K562 (cell line): ENCODE measurements at regions not wholly inside any gene's neighbourhood (a gene's known extent, or its start where the extent isn't known, plus 50 kb on each side); places are given as distances from the start of the nearest gene placed in this dataset.

Source experiments
- ELF1 ChIP-seq: fragments of 200-800 bp; sonication (Bioruptor generic); IDR thresholded peaks from 2 replicates; pipeline ENCODE4 v1.6.1; 2016; ENCODE audit warnings: missing genetic modification characterization, missing compliant biosample characterization
- ELK1 ChIP-seq: sonication (generic); formaldehyde crosslinking; IDR thresholded peaks from 2 replicates; pipeline ENCODE4 v1.8.1; 2022; ENCODE audit warnings: missing genetic modification reagents
- EP300 ChIP-seq: IDR thresholded peaks from 2 replicates; pipeline ENCODE4 v1.6.1; 2012; ENCODE audit warnings: low read length, improper control_type of control experiment
- MYC ChIP-seq, 2 experiments: fragments of 250-450 bp in 1 of 2; sonication (Bioruptor Pico) in 1 of 2; IDR thresholded peaks; 2 replicates each; pipeline versions ENCODE4 v1.5.1 to v1.6.1; 2012 to 2021; ENCODE audit warnings: low read depth in 2 of 2, borderline replicate concordance in 1 of 2, improper control_type of control experiment in 1 of 2, low read length in 1 of 2, mild to moderate bottlenecking in 1 of 2, moderate library complexity in 1 of 2
- PHB ChIP-seq: fragments of 250-450 bp; sonication (Bioruptor Pico); IDR thresholded peaks from 2 replicates; pipeline ENCODE4 v1.5.0; 2021
- XRCC3 ChIP-seq: fragments of 450-650 bp; IDR thresholded peaks from 2 replicates; pipeline ENCODE4 v1.6.1; 2017; ENCODE audit warnings: mild to moderate bottlenecking, moderate library complexity
- TF ChIP-seq, protein P1 (sequence below), 2 experiments: fragments of 450-650 bp in 1 of 2; sonication (generic) in 1 of 2; formaldehyde crosslinking in 1 of 2; IDR thresholded peaks; 2 replicates each; pipeline versions ENCODE4 v1.7.1 to v1.9.0; 2016 to 2022; ENCODE audit warnings: inconsistent platforms in 1 of 2, mild to moderate bottlenecking in 1 of 2, missing genetic modification reagents in 1 of 2
- TF ChIP-seq, protein P2 (sequence below): sonication (generic); formaldehyde crosslinking; IDR thresholded peaks from 2 replicates; pipeline ENCODE4 v1.9.0; 2022; ENCODE audit warnings: mild to moderate bottlenecking, missing genetic modification reagents

DNA sequence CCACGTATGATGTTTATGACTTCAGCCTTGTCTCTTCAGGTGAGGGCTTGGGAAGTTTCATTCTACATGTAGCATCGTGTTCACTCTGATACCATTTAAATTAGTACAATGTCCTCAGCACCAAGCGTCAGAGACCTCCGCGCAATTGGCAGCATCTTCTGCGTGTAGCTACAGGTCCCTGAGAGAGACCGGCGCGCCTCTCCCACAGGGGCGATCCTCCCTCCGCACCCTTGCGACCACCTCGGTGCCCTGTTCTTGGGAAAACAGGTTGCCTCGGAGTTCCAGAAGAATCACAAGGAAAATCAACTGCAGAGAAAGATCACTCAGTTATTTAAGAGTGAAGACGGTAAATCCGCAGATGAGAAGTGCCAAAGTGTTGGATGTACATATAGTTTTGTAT, 206.2 kb downstream of the GATA3 start (continued):
- TF ChIP-seq, protein P1, sequence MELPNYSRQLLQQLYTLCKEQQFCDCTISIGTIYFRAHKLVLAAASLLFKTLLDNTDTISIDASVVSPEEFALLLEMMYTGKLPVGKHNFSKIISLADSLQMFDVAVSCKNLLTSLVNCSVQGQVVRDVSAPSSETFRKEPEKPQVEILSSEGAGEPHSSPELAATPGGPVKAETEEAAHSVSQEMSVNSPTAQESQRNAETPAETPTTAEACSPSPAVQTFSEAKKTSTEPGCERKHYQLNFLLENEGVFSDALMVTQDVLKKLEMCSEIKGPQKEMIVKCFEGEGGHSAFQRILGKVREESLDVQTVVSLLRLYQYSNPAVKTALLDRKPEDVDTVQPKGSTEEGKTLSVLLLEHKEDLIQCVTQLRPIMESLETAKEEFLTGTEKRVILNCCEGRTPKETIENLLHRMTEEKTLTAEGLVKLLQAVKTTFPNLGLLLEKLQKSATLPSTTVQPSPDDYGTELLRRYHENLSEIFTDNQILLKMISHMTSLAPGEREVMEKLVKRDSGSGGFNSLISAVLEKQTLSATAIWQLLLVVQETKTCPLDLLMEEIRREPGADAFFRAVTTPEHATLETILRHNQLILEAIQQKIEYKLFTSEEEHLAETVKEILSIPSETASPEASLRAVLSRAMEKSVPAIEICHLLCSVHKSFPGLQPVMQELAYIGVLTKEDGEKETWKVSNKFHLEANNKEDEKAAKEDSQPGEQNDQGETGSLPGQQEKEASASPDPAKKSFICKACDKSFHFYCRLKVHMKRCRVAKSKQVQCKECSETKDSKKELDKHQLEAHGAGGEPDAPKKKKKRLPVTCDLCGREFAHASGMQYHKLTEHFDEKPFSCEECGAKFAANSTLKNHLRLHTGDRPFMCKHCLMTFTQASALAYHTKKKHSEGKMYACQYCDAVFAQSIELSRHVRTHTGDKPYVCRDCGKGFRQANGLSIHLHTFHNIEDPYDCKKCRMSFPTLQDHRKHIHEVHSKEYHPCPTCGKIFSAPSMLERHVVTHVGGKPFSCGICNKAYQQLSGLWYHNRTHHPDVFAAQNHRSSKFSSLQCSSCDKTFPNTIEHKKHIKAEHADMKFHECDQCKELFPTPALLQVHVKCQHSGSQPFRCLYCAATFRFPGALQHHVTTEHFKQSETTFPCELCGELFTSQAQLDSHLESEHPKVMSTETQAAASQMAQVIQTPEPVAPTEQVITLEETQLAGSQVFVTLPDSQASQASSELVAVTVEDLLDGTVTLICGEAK (IDR thresholded peaks at IDR 0.05) = no peak
- TF ChIP-seq, protein P1 (CRISPR knock-in tag; IDR thresholded peaks at IDR 0.05) = no peak
- no peak for TF ChIP-seq EP300
- TF ChIP-seq, protein P2, sequence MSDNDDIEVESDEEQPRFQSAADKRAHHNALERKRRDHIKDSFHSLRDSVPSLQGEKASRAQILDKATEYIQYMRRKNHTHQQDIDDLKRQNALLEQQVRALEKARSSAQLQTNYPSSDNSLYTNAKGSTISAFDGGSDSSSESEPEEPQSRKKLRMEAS = no peak
- no peak for TF ChIP-seq XRCC3
- TF ChIP-seq ELK1 = no peak
- TF ChIP-seq ELF1 = no peak
- no peak for TF ChIP-seq PHB (CRISPR knock-in tag)
- TF ChIP-seq MYC (IDR thresholded peaks at IDR 0.05; ENCODE audit: low read depth, low read length) = no peak
- no peak for TF ChIP-seq MYC (CRISPR knock-in tag; IDR thresholded peaks at IDR 0.05; ENCODE audit: borderline replicate concordance, low read depth)
